ENCODE measurements at regions not wholly inside any gene's neighbourhood (a gene's known extent, or its start where the extent isn't known, plus 50 kb on each side); places are given as distances from the start of the nearest gene placed in this dataset.
"Not testable (repeated sequence)": the region's sequence is repeated elsewhere in the genome, so short reads cannot be mapped to it uniquely, and the experiment has no call there.

- TF ChIP-seq, protein P1, sequence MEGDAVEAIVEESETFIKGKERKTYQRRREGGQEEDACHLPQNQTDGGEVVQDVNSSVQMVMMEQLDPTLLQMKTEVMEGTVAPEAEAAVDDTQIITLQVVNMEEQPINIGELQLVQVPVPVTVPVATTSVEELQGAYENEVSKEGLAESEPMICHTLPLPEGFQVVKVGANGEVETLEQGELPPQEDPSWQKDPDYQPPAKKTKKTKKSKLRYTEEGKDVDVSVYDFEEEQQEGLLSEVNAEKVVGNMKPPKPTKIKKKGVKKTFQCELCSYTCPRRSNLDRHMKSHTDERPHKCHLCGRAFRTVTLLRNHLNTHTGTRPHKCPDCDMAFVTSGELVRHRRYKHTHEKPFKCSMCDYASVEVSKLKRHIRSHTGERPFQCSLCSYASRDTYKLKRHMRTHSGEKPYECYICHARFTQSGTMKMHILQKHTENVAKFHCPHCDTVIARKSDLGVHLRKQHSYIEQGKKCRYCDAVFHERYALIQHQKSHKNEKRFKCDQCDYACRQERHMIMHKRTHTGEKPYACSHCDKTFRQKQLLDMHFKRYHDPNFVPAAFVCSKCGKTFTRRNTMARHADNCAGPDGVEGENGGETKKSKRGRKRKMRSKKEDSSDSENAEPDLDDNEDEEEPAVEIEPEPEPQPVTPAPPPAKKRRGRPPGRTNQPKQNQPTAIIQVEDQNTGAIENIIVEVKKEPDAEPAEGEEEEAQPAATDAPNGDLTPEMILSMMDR (IDR thresholded peaks at IDR 0.05; ENCODE audit: insufficient read depth, low read length, poor library complexity, severe bottlenecking): no peak
- TF ChIP-seq EZH2phosphoT487 (conservative IDR thresholded peaks at IDR 0.05; ENCODE audit: low read length): no peak
- H3K4me2 ChIP-seq (ENCODE audit: low read depth, low read length, poor library complexity, severe bottlenecking): no peak overlapping the region
- 0 out of 2 replicates have a peak, but pooled peaks cover 2% of the 10 kb centered on the region for H3K27me3 ChIP-seq (ENCODE audit: low read length)
- no peak overlapping the region for H2AFZ ChIP-seq (ENCODE audit: low read depth, low read length, severe bottlenecking)
- H3K9ac ChIP-seq (ENCODE audit: low read length): no peak overlapping the region
- no peak overlapping the region for H3K27ac ChIP-seq (ENCODE audit: low read depth, low read length)
- H4K20me1 ChIP-seq (ENCODE audit: low read depth, low read length): no peaks in the 10 kb centered on the region
- no peaks in the 10 kb centered on the region for H3K79me2 ChIP-seq (ENCODE audit: insufficient read depth, low read length)
- no peaks in the 10 kb centered on the region for H3F3A ChIP-seq (ENCODE audit: insufficient read depth)
- H3K4me3 ChIP-seq (ENCODE audit: insufficient read depth, low read length, poor library complexity, severe bottlenecking): no peak overlapping the region
- H3K9me2 ChIP-seq (replicated peaks; ENCODE audit: insufficient read depth, low read length): no peaks in the 10 kb centered on the region
- H3K36me3 ChIP-seq (ENCODE audit: low read length): no peaks in the 10 kb centered on the region
- H3K9me3 ChIP-seq (ENCODE audit: insufficient read depth, low read length): no peaks in the 10 kb centered on the region
These were observed 124.6 kb downstream of the NXPE2 start for GRCh38 chr11:114802878-114803277.

- H3K4me2 ChIP-seq (ENCODE audit: low read depth, low read length, poor library complexity, severe bottlenecking); H3F3A ChIP-seq (ENCODE audit: insufficient read depth); H3K27me3 ChIP-seq (ENCODE audit: low read length); H2AFZ ChIP-seq (ENCODE audit: low read depth, low read length, severe bottlenecking); H3K9me2 ChIP-seq (replicated peaks; ENCODE audit: insufficient read depth, low read length); H3K4me3 ChIP-seq (ENCODE audit: insufficient read depth, low read length, poor library complexity, severe bottlenecking); H3K36me3 ChIP-seq (ENCODE audit: low read length); H3K79me2 ChIP-seq (ENCODE audit: insufficient read depth, low read length); H4K20me1 ChIP-seq (ENCODE audit: low read depth, low read length); H3K9ac ChIP-seq (ENCODE audit: low read length); H3K27ac ChIP-seq (ENCODE audit: low read depth, low read length); H3K9me3 ChIP-seq (ENCODE audit: insufficient read depth, low read length): not testable (repeated sequence)
These were observed 127.1 kb downstream of the NXPE2 start for GRCh38 chr11:114805431-114805830.

DNA sequence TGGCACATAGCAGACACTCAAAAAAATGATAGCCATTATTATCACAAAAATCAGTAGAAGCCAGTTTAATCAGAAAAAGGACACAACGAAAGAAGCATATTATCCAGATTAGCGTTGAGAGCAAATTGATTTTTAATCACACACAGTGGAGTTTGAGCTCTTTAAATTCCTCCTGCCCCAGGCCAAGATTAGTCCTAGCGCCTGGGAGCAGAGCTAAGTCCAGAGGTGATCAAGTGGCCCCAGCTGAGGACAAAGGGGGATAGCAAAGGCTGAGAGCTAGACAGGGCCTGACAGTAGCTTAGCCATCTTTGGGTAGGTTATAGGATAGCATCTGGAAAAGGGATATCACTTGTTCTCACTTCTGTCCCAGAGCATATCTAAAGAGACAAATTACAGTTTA lies 133.6 kb downstream of the NXPE2 start:
- Histone ChIP-seq H3F3A (ENCODE audit: insufficient read depth) (no peaks in the 10 kb centered on the region), H3K9me2 (replicated peaks; ENCODE audit: insufficient read depth, low read length) (no peaks in the 10 kb centered on the region), H3K27ac (ENCODE audit: low read depth, low read length) (no peak overlapping the region), H3K79me2 (ENCODE audit: insufficient read depth, low read length) (no peaks in the 10 kb centered on the region), H2AFZ (ENCODE audit: low read depth, low read length, severe bottlenecking) (no peak overlapping the region), H3K4me3 (ENCODE audit: insufficient read depth, low read length, poor library complexity, severe bottlenecking) (no peak overlapping the region), H3K36me3 (ENCODE audit: low read length) (no peaks in the 10 kb centered on the region), H3K27me3 (ENCODE audit: low read length) (no peaks in the 10 kb centered on the region), H4K20me1 (ENCODE audit: low read depth, low read length) (no peaks in the 10 kb centered on the region), H3K9me3 (ENCODE audit: insufficient read depth, low read length) (no peaks in the 10 kb centered on the region), H3K4me2 (ENCODE audit: low read depth, low read length, poor library complexity, severe bottlenecking) (no peak overlapping the region), H3K9ac (ENCODE audit: low read length) (no peak overlapping the region)
- TF ChIP-seq EZH2phosphoT487 (conservative IDR thresholded peaks at IDR 0.05; ENCODE audit: low read length): no peak
- TF ChIP-seq, protein P1 (IDR thresholded peaks at IDR 0.05; ENCODE audit: insufficient read depth, low read length, poor library complexity, severe bottlenecking): no peak

DNA sequence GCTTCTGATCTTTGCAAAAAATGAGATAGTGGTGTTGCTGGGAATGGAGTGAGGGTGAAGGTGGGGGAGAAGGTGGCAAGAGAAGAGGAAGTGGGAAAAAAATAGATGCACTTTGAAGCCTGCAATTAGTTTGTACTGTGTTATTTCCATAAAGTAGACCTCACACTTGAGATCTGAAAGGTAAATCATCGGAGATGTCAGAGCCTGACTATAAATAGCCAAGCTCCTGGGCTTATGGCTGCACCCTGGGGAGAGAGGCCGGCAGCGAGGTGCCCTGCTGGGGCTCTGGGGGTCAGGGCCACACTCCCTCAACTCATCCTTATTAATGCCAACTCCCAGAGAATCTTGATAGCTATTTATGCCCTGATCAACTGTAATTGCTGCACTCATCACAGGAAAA lies 134.4 kb downstream of the NXPE2 start:
- no peaks in the 10 kb centered on the region for H3K9me3 ChIP-seq (ENCODE audit: insufficient read depth, low read length)
- H3K9ac ChIP-seq (ENCODE audit: low read length): no peak overlapping the region
- H3K4me2 ChIP-seq (ENCODE audit: low read depth, low read length, poor library complexity, severe bottlenecking): no peak overlapping the region
- H3K27ac ChIP-seq (ENCODE audit: low read depth, low read length): no peak overlapping the region
- H3K9me2 ChIP-seq (replicated peaks; ENCODE audit: insufficient read depth, low read length): no peaks in the 10 kb centered on the region
- H3K79me2 ChIP-seq (ENCODE audit: insufficient read depth, low read length): no peaks in the 10 kb centered on the region
- H3F3A ChIP-seq (ENCODE audit: insufficient read depth): no peaks in the 10 kb centered on the region
- no peak overlapping the region for H2AFZ ChIP-seq (ENCODE audit: low read depth, low read length, severe bottlenecking)
- no peak overlapping the region for H3K4me3 ChIP-seq (ENCODE audit: insufficient read depth, low read length, poor library complexity, severe bottlenecking)
- H3K27me3 ChIP-seq (ENCODE audit: low read length): no peaks in the 10 kb centered on the region
- no peaks in the 10 kb centered on the region for H3K36me3 ChIP-seq (ENCODE audit: low read length)
- TF ChIP-seq EZH2phosphoT487 (conservative IDR thresholded peaks at IDR 0.05; ENCODE audit: low read length): no peak
- TF ChIP-seq, protein P1 (IDR thresholded peaks at IDR 0.05; ENCODE audit: insufficient read depth, low read length, poor library complexity, severe bottlenecking): no peak
- H4K20me1 ChIP-seq (ENCODE audit: low read depth, low read length): no peaks in the 10 kb centered on the region

Data from SU-DHL-6 (cell line).